Trophoblast cell (in vitro differentiated cells and primary cell): ENCODE measurements at regions not wholly inside any gene's neighbourhood (a gene's known extent, or its start where the extent isn't known, plus 50 kb on each side); places are given as distances from the start of the nearest gene placed in this dataset.

Experiments used
- DNase-seq, 2 donors: peaks; one replicate each; pipeline ENCODE4 v3.0.0-alpha.2; 2016
- H2AFZ ChIP-seq: 2 replicates; pipeline ENCODE4 v1.6.1; 2013; ENCODE audit warnings: low read length, moderate library complexity, mild to moderate bottlenecking; ENCODE audit not compliant: insufficient read depth, poor library complexity
- H2AK5ac ChIP-seq: 2 replicates; pipeline ENCODE4 v1.6.1; 2013; ENCODE audit warnings: mild to moderate bottlenecking, low read length
- H2BK120ac ChIP-seq: 2 replicates; pipeline ENCODE4 v1.6.1; 2013; ENCODE audit warnings: low read length, mild to moderate bottlenecking, moderate library complexity; ENCODE audit not compliant: insufficient read depth, poor library complexity
- H2BK12ac ChIP-seq: 2 replicates; pipeline ENCODE4 v1.6.1; 2013; ENCODE audit warnings: mild to moderate bottlenecking, low read length, moderate library complexity
- H2BK5ac ChIP-seq: 2 replicates; pipeline ENCODE4 v1.6.1; 2013; ENCODE audit warnings: low read length, low read depth, moderate library complexity, mild to moderate bottlenecking; ENCODE audit not compliant: poor library complexity
- H3K14ac ChIP-seq: 2 replicates; pipeline ENCODE4 v1.6.1; 2013; ENCODE audit warnings: mild to moderate bottlenecking, low read length
- H3K18ac ChIP-seq: 2 replicates; pipeline ENCODE4 v1.6.1; 2013; ENCODE audit warnings: mild to moderate bottlenecking, low read length
- H3K23ac ChIP-seq: 2 replicates; pipeline ENCODE4 v1.6.1; 2013; ENCODE audit warnings: low read length
- H3K27ac ChIP-seq: 2 replicates; pipeline ENCODE4 v1.5.1; 2013; ENCODE audit warnings: low read depth, mild to moderate bottlenecking, inconsistent platforms, low read length, moderate library complexity
- H3K27me3 ChIP-seq: 2 replicates; pipeline ENCODE4 v1.6.1; 2013; ENCODE audit warnings: inconsistent platforms, mild to moderate bottlenecking, low read length, moderate library complexity; ENCODE audit not compliant: insufficient read depth
- H3K36me3 ChIP-seq, 2 experiments: 1 replicate in 1 of 2; 2 replicates in 1 of 2; pipeline ENCODE4 v1.6.1; 2013; ENCODE audit warnings: low read length in 2 of 2, mild to moderate bottlenecking in 2 of 2, moderate library complexity in 1 of 2; ENCODE audit not compliant: insufficient read depth in 2 of 2, control insufficient read depth in 1 of 2
- H3K4ac ChIP-seq: 2 replicates; pipeline ENCODE4 v1.6.1; 2013; ENCODE audit warnings: low read depth, mild to moderate bottlenecking, low read length, moderate library complexity
- H3K4me1 ChIP-seq, 2 experiments: 1 replicate in 1 of 2; 2 replicates in 1 of 2; pipeline ENCODE4 v1.6.1; 2013; ENCODE audit warnings: low read length in 2 of 2, mild to moderate bottlenecking in 2 of 2, moderate library complexity in 1 of 2; ENCODE audit not compliant: insufficient read depth in 2 of 2, control insufficient read depth in 1 of 2
- H3K4me2 ChIP-seq: 2 replicates; pipeline ENCODE4 v1.6.1; 2013; ENCODE audit warnings: inconsistent platforms, mild to moderate bottlenecking, low read length, moderate library complexity
- H3K4me3 ChIP-seq: 2 replicates; pipeline ENCODE4 v1.5.1; 2013; ENCODE audit warnings: mild to moderate bottlenecking, low read depth, low read length, inconsistent platforms
- H3K79me1 ChIP-seq: one replicate; pipeline ENCODE4 v1.6.1; 2013; ENCODE audit warnings: low read length
- H3K79me2 ChIP-seq: 2 replicates; pipeline ENCODE4 v1.6.1; 2013; ENCODE audit warnings: low read length, mild to moderate bottlenecking; ENCODE audit not compliant: control insufficient read depth, insufficient read depth, poor library complexity
- H3K9ac ChIP-seq: 2 replicates; pipeline ENCODE4 v1.6.1; 2013; ENCODE audit warnings: mild to moderate bottlenecking, low read length
- H3K9me3 ChIP-seq: 2 replicates; pipeline ENCODE4 v1.6.1; 2013; ENCODE audit warnings: low read depth, mild to moderate bottlenecking, control low read depth, inconsistent platforms, low read length; ENCODE audit not compliant: insufficient read depth
- H4K12ac ChIP-seq: 2 replicates; pipeline ENCODE4 v1.6.1; 2013; ENCODE audit warnings: low read depth, mild to moderate bottlenecking, low read length, moderate library complexity
- H4K8ac ChIP-seq: 2 replicates; pipeline ENCODE4 v1.6.1; 2013; ENCODE audit warnings: low read depth, mild to moderate bottlenecking, low read length, moderate library complexity
- H4K91ac ChIP-seq: one replicate; pipeline ENCODE4 v1.6.1; 2013; ENCODE audit warnings: low read depth, mild to moderate bottlenecking, low read length, moderate library complexity
- WGBS: extraction: QIAGEN DNeasy Blood & Tissue Kit; methylation state at CpG from one replicate; pipeline ENCODE4 v1.1.7; 2013; ENCODE audit warnings: missing lambda C conversion rate; ENCODE audit not compliant: insufficient read length, insufficient coverage; ENCODE audit errors: extremely low coverage; 5-methylcytosine and 5-hydroxymethylcytosine counted together

DNA sequence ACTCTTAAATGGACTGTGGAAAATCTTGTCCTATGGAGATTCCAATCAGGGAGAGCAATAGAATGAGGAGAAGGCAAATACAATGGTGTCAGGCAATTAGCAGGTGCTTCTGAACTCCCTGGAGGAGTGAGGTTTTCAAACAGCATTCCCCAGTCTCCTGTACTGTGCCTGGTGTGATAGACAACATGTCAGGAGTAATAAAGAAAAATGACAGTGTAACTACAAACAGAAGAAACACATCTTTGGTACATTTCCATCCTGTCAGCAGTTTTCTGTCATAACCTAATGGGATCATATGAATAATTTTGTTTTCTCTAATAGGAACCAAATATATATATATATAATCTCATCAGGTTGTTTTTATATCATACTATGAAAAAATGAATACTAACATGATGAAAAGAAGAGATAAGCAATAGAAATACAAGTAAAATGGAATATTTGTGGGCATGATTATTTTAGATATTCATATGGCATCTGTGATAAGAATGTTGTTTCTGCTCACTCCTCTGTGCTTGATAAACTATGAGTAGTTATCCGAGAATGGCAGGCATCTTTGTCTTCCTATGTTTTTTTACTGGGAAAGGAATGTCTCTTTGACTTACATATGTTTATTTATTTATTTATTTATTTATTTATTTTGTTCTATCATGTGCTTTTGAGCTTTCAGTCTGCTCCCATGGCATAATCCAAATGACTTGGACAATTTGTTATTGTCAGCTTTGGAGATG, 441.7 kb downstream of the TXNL1 start:
- Histone ChIP-seq H3K27me3 (no peaks in the 10 kb centered on the region), H4K91ac (no peak overlapping the region), H3K4me2 (no peak overlapping the region), H3K79me2 (no peaks in the 10 kb centered on the region), H4K12ac (no peak overlapping the region), H3K14ac (no peak overlapping the region), H3K36me3 (no peaks in the 10 kb centered on the region), H3K4ac (no peak overlapping the region), H2AFZ (no peak overlapping the region), H3K23ac (no peak overlapping the region), H3K9ac (no peak overlapping the region), H3K4me1 (peaks cover 0 to 5% of the 10 kb centered on the region in 2 experiments), H3K9me3 (no peaks in the 10 kb centered on the region), H4K8ac (no peak overlapping the region), H3K4me3 (no peak overlapping the region), H3K79me1 (no peaks in the 10 kb centered on the region), H2AK5ac (no peak overlapping the region), H2BK120ac (no peak overlapping the region), H2BK5ac (no peak overlapping the region), H3K18ac (no peak overlapping the region), H3K27ac (no peak overlapping the region), H2BK12ac (no peak overlapping the region)
- DNase-seq: peak in 1 of 2 donors; percentile 32
- WGBS: no CpG with 5 or more reads among the region's 1 CpG

DNA sequence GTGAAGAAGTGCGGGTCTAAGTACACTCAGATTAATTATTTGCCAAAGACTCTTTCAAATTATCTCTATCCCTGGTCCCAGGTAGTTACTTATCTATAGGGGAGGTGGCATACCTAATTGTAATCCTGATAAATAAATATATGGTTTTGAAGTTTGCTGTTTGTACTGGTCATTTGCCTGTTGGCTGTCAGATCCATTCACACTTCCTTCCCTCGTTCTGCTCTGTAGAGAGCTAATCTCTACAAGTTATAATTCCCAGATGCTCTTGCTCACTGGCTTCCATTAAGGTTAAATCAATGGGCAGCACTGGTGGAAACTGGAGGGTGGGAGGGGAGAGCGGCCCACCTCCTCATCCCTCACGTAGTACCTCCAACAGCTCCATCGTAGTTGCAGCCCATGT, 447.1 kb downstream of the TXNL1 start:
- no peak overlapping the region for H4K91ac ChIP-seq
- no peak overlapping the region for H2BK5ac ChIP-seq
- no peak overlapping the region for H3K9ac ChIP-seq
- H4K8ac ChIP-seq: no peak overlapping the region
- no peaks in the 10 kb centered on the region for H3K27me3 ChIP-seq
- H2BK12ac ChIP-seq: no peak overlapping the region
- H3K4me3 ChIP-seq: no peak overlapping the region
- H3K9me3 ChIP-seq: no peaks in the 10 kb centered on the region
- no peak overlapping the region for H3K23ac ChIP-seq
- H3K79me2 ChIP-seq: no peaks in the 10 kb centered on the region
- no peaks in the 10 kb centered on the region for H3K4me1 ChIP-seq
- no peak overlapping the region for H3K18ac ChIP-seq
- no peak overlapping the region for H2AFZ ChIP-seq
- no CpG with 5 or more reads among the region's 5 CpGs for WGBS
- no peak overlapping the region for H2BK120ac ChIP-seq
- no peak overlapping the region for H2AK5ac ChIP-seq
- H4K12ac ChIP-seq: no peak overlapping the region
- H3K27ac ChIP-seq: no peak overlapping the region
- H3K4ac ChIP-seq: no peak overlapping the region
- no peak overlapping the region for H3K14ac ChIP-seq
- H3K36me3 ChIP-seq: no peaks in the 10 kb centered on the region
- no peaks in the 10 kb centered on the region for H3K79me1 ChIP-seq
- H3K4me2 ChIP-seq: no peak overlapping the region
- DNase-seq: no peak

DNA sequence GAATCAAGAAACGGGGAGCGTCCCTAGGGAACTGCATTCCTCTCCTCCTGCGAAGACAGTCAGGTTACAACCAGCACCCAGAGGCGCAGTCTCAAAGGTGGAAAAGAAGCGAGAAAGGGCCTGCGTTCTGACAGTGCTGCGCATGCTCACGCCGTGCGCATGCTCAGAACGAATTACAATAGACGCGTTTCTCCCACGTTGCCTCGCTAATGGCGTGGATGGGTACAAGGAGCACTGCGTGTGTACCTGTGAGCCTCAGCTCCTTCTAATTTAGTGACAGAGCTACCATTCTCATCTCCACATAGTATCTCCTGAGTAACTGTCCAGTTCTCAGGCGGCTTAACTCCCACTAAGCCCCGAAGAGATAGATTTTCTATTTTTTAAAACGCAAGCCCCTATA, 448.8 kb downstream of the TXNL1 start:
- no peak overlapping the region for H3K27ac ChIP-seq
- no peak overlapping the region for H4K91ac ChIP-seq
- WGBS: no CpG with 5 or more reads among the region's 20 CpGs
- H3K18ac ChIP-seq: no peak overlapping the region
- no peak overlapping the region for H2BK120ac ChIP-seq
- no peak overlapping the region for H3K4me2 ChIP-seq
- no peak overlapping the region for H3K4me3 ChIP-seq
- H3K4ac ChIP-seq: no peak overlapping the region
- no peak overlapping the region for H3K14ac ChIP-seq
- no peak overlapping the region for H2AK5ac ChIP-seq
- no peak overlapping the region for H2AFZ ChIP-seq
- no peak overlapping the region for H3K9ac ChIP-seq
- DNase-seq: no peak
- H3K79me2 ChIP-seq: no peaks in the 10 kb centered on the region
- no peaks in the 10 kb centered on the region for H3K4me1 ChIP-seq
- H3K36me3 ChIP-seq: no peaks in the 10 kb centered on the region
- no peak overlapping the region for H2BK12ac ChIP-seq
- no peaks in the 10 kb centered on the region for H3K79me1 ChIP-seq
- H3K23ac ChIP-seq: no peak overlapping the region
- H3K27me3 ChIP-seq: no peaks in the 10 kb centered on the region
- H4K8ac ChIP-seq: no peak overlapping the region
- no peak overlapping the region for H2BK5ac ChIP-seq
- H3K9me3 ChIP-seq: no peaks in the 10 kb centered on the region
- no peak overlapping the region for H4K12ac ChIP-seq

DNA sequence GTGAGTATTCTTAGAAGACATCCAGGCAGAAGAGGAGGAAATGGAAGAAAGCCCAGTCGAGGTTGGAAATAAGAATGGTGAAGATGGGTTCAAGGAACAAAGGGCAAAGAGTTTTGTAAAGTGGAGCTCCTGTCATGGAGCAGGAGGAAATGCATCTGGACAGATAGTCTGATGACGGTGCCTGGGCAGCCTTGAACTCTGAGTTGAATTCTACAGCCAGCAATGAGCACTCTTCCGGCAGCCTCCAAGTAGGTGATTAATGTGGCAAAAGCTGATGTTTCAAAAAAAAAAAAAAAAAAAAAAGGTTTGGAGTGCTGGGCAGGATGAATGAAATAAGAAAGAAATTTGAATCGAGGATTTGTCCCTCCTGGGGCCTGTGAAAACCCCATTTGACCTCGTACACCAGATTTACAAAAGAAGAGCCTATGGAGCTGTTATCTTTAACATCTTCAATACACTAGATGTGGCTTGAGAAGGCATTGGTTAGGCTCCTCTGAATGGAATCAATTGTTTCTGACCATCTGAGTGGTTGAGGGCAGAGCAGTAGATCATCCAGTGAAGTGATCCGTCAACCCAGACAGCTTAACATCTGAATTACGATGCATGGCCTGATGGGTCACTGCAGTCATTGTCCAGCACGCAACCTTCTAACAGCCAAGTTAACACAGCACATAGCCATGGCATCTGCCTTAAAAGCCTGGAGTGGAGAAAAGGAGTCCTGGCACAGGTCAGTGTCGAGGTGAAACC, 449.7 kb downstream of the TXNL1 start:
- Histone ChIP-seq H3K4me1 (no peaks in the 10 kb centered on the region), H2BK5ac (no peak overlapping the region), H3K27me3 (no peaks in the 10 kb centered on the region), H3K23ac (no peak overlapping the region), H4K12ac (no peak overlapping the region), H3K79me2 (no peaks in the 10 kb centered on the region), H2AFZ (no peak overlapping the region), H2BK120ac (no peak overlapping the region), H3K18ac (no peak overlapping the region), H2BK12ac (no peak overlapping the region), H3K4me2 (no peak overlapping the region), H3K27ac (no peak overlapping the region), H3K4me3 (no peak overlapping the region), H3K9ac (no peak overlapping the region), H2AK5ac (no peak overlapping the region), H3K9me3 (no peaks in the 10 kb centered on the region), H3K4ac (no peak overlapping the region), H3K79me1 (no peaks in the 10 kb centered on the region), H3K36me3 (no peaks in the 10 kb centered on the region), H4K91ac (no peak overlapping the region), H3K14ac (no peak overlapping the region), H4K8ac (no peak overlapping the region)
- no peak for DNase-seq
- WGBS: no CpG with 5 or more reads among the region's 9 CpGs
